ENCODE measurements at regions not wholly inside any gene's neighbourhood (a gene's known extent, or its start where the extent isn't known, plus 50 kb on each side); places are given as distances from the start of the nearest gene placed in this dataset.

DNA sequence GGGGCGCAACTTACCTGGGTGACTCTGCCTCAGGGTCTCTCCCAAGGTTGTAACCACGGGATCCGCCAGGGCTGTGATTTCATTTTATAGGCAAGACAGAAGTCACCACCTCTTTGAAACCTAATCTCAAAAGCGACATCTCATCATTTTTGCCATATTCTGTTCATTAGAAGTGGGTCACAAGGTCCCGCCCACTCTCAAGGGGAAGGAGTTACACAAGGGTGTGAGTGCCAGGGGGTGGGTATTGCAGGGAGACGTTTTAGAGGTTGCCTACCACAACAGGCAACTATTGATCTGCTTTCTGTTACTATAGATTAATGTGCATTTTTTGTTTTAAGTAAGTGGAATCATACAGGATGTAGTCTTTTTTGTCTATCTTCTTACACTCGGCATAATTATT, 56.6 kb upstream of the ADPGK start:
- TF ChIP-seq, protein P1, sequence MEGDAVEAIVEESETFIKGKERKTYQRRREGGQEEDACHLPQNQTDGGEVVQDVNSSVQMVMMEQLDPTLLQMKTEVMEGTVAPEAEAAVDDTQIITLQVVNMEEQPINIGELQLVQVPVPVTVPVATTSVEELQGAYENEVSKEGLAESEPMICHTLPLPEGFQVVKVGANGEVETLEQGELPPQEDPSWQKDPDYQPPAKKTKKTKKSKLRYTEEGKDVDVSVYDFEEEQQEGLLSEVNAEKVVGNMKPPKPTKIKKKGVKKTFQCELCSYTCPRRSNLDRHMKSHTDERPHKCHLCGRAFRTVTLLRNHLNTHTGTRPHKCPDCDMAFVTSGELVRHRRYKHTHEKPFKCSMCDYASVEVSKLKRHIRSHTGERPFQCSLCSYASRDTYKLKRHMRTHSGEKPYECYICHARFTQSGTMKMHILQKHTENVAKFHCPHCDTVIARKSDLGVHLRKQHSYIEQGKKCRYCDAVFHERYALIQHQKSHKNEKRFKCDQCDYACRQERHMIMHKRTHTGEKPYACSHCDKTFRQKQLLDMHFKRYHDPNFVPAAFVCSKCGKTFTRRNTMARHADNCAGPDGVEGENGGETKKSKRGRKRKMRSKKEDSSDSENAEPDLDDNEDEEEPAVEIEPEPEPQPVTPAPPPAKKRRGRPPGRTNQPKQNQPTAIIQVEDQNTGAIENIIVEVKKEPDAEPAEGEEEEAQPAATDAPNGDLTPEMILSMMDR (conservative IDR thresholded peaks at IDR 0.05 in 1 of 2, IDR thresholded peaks at IDR 0.05 in 1 of 2; ENCODE audit: low read depth in 1 of 2, low read length in 2 of 2), result no peak
- TF ChIP-seq EZH2 (IDR thresholded peaks at IDR 0.05; ENCODE audit: low read length, missing control alignments), result no peak
